DMS114 treated with DMSO at 0.1 percent for 48 hours (cell line): ENCODE measurements at regions not wholly inside any gene's neighbourhood (a gene's known extent, or its start where the extent isn't known, plus 50 kb on each side); places are given as distances from the start of the nearest gene placed in this dataset.
"Not testable (repeated sequence)": the region's sequence is repeated elsewhere in the genome, so short reads cannot be mapped to it uniquely, and the experiment has no call there.

ENCODE experiments used
- DNase-seq: peaks from one replicate; lab custom pipeline; 2025; ENCODE audit not compliant: unreplicated experiment; lab: John Stamatoyannopoulos, UW

GRCh38 chr2:44051593-44052347 is 56.0 kb upstream of the LRPPRC start:
- no peak for DNase-seq

- no peak for DNase-seq
These were observed 56.8 kb upstream of the LRPPRC start for GRCh38 chr2:44052584-44052983.

DNA sequence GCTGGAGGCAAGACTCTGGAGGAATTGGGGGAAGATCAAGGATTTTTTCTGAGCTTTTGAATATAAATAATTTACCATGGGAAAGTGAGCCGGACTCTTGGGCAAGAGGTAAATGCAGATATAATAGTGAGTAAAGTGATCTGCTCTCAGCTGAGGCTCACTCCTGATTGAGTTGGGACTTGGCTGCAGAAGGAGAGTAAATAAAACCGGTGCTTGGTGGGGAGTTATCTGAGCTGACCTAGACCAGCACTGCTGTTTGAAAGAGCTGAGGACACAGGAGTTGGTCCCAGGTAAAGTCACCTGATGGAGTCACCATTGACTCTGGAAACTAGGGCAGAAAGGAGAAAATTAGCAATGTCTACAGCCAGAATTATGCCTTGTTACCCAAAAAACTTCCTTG is 57.3 kb upstream of the LRPPRC start:
- DNase-seq, result no peak

- DNase-seq, result no peak
These were observed 57.7 kb upstream of the LRPPRC start for GRCh38 chr2:44053456-44053855.

DNA sequence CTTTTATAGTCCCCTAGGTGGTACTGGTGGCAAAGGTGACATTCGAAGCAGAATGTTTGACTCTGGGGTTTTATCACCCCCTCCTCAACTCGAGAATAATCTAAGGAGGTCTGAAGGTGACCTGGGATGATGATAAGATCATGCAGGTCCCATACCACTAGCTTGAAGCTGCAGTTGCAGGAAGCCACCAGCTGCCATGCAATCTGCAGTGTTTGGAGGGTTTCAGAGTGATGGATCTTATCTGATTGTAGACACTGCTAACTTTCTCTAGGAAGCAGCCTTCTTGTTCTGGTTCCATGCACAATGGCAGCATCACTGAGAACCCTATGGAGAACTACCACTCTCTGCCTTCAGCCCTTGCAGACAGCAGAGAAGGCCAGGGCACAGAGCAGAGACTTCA is 59.4 kb upstream of the LRPPRC start:
- DNase-seq, result no peak

- no peak for DNase-seq
These were observed 59.9 kb upstream of the LRPPRC start for GRCh38 chr2:44055664-44056063.

GRCh38 chr2:44056947-44057346 is 61.2 kb upstream of the LRPPRC start:
- no peak for DNase-seq

- not testable (repeated sequence) for DNase-seq
These were observed 64.5 kb upstream of the LRPPRC start for GRCh38 chr2:44060286-44060685.

DNA sequence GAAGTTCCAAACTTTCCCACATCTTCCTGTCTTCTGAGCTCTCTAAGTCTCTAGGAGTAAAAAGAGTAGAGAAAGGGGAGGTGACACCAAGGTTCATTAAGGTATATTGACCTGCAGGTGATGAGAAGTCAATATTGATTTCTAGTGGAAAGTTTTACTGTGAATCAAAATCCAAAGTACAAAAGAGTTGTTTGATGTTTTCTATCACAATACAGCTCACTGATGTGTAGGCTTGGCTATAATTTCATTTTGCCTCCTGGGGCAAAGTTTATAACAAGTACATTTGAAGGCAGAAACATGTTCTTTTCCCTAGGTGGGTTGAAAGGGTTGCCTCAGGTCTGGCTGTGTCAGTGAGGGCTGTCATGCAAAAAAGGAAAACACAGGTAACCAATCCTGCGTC is 65.2 kb upstream of the LRPPRC start:
- no peak for DNase-seq

- DNase-seq, result no peak
These were observed 65.7 kb upstream of the LRPPRC start for GRCh38 chr2:44061469-44061868.

DNA sequence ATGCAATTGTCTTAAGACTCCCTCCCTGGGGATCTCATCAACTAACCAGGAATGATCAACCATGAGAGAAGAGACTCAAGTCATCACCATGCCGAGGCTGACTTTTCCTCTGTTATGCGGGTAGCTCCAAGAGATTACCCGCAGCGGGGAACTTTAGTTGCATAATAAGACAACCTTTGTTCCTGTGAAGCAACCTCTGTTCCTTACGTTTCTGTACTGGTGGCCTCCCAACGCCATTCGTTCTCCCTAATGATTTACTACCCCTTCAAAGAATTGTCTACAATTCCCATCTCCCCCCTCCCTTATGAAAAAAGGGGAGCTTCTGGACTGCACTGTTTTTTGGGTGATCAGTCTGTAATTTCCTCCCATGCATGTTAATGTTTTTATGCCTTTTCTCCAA is 66.1 kb upstream of the LRPPRC start:
- no peak for DNase-seq

DNA sequence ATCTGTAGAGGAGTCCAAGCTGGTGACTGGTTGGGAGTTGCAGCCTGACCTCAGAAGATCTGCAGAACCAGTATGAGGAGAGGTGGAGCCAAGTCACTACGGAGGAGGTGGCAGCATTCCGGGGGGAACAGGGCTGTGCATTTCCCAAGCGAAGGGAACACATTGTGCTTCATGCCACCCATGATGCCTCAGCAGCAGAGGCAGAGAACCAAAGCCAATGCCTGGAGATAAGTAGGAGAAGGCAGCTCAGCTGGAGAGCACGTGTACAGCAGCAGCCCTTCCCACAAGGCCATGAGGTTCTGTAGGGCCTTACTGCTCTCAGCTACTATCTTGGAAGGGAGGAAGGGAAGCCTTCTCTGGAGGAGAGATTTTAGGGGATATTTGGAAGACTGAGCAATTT is 67.2 kb upstream of the LRPPRC start:
- no peak for DNase-seq

DNA sequence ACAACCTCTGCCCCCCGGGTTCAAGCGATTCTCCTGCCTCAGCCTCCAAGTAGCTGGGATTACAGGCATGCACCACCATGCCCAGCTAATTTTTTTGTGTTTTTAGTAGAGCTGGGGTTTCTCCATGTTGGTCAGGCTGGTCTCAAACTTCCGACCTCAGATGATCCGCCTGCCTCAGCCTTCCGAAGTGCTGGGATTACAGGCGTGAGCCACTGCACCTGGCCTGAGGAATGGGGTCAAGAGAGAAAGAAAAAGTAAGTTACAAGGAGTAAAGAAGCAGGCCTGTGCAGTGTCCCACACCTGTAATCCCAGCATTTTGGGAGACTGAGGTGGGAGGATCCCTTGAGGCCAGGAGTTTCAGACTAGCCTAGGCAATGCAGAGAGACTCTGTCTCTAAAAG is 68.5 kb upstream of the LRPPRC start:
- DNase-seq, result not testable (repeated sequence)

- not testable (repeated sequence) for DNase-seq
These were observed 71.4 kb upstream of the LRPPRC start for GRCh38 chr2:44067012-44067790.

GRCh38 chr2:44067791-44068181 is 72.0 kb upstream of the LRPPRC start:
- not testable (repeated sequence) for DNase-seq

DNA sequence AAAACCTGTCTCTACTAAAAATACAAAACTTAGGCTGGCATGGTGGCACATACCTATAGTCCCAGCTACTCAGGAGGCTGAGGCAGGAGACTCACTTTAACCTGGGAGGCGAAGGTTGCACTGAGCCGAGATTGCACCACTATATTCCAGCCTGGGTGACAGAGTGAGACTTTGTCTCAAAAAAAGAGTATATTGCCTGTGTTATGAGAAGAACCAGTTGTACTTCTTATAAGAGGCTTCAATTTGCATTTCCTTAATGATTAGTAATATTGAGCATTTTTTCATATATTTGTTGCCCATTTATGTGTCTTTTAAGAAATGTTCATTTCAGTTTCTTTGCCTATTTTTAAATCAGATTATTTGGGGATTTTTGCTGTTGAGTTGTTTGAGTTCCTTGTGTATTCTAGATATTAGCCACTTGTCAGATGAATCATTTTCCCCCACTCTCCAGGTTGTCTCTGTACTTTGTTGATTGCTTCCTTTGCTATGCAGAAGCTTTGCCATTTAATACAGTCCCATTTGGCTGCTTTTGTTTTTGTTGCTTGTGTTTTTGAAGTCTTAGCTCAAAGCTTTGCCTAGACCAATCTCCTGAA is 75.8 kb upstream of the LRPPRC start:
- DNase-seq, result no peak

- not testable (repeated sequence) for DNase-seq
These were observed 77.9 kb upstream of the LRPPRC start for GRCh38 chr2:44073667-44074066.

DNA sequence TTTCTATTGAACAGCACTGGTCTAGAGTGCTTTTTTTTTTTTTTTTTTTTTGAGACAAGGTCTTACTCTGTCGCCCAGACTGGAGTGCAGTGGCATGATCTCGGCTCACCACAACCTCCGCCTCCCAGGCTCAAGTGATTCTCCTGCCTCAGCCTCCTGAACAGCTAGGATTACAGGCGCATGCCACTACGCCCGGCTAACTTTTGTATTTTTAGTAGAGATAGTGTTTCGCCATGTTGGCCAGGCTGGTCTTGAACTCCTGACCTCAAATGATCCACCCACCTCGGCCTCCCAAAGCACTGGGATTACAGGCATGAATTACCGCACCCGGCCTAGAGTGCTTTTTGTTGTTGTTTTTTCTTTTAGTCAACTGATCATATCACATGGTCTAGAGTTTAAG is 79.0 kb upstream of the LRPPRC start:
- DNase-seq, result not testable (repeated sequence)

GRCh38 chr2:44075541-44075940 is 79.8 kb upstream of the LRPPRC start:
- DNase-seq, result no peak

GRCh38 chr2:44077942-44078511 is 82.2 kb upstream of the LRPPRC start:
- DNase-seq, result no peak

DNA sequence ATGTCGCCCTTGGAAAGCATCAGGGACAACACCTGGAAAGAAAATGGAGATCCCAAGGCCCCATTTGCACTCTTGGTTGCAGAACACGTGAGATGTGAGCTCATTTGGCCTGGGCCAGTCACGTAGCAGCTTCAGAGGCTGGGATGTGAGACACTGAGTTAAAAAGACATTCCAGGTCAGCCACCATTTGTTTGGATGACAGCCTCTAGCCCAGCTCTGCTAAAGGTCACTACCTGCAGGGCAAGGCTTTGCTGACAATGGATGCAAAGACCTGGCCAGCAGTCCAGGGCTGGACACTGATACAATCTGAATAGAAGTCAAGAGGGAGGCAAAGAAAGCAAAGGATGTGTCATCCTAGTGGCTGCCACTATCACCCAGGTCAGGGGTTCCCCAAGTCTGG is 83.9 kb upstream of the LRPPRC start:
- DNase-seq, result no peak

- DNase-seq, result no peak
These were observed 85.6 kb upstream of the PPM1B start for GRCh38 chr2:44083054-44083453.
